ENCODE measurements at regions not wholly inside any gene's neighbourhood (a gene's known extent, or its start where the extent isn't known, plus 50 kb on each side); places are given as distances from the start of the nearest gene placed in this dataset.

- ChIA-PET POLR2A (ENCODE audit: unreplicated experiment) (no interaction called here), CTCF (no interaction called here)
- Histone ChIP-seq H3K36me3 (ENCODE audit: control insufficient read depth, insufficient read depth, low read length) (no peaks in the 10 kb centered on the region), H2BK20ac (ENCODE audit: low read depth, low read length) (peak overlapping the region; percentile 54; the same call in 1 of the 2 replicates), H3K9me1 (ENCODE audit: insufficient read depth, low read length) (no peaks in the 10 kb centered on the region; the same call in 1 of the 2 replicates), H3K4me2 (ENCODE audit: low read depth, low read length) (no peak overlapping the region), H4K5ac (ENCODE audit: low read depth, low read length) (no peak overlapping the region), H2BK15ac (ENCODE audit: low read depth, low read length) (no peak overlapping the region), H2BK5ac (ENCODE audit: low read depth, low read length, poor library complexity, severe bottlenecking) (no peak overlapping the region), H2BK120ac (ENCODE audit: low read depth, low read length) (no peak overlapping the region), H3K18ac (ENCODE audit: low read depth, low read length) (no peak overlapping the region), H3K4ac (ENCODE audit: low read depth, low read length) (no peak overlapping the region), H2AFZ (replicated peaks; ENCODE audit: low read length, poor library complexity) (no peak overlapping the region), H3K27me3 (ENCODE audit: control insufficient read depth, insufficient read depth, low read length) (peaks cover 13% of the 10 kb centered on the region), H4K8ac (ENCODE audit: low read depth in 2 of 2, low read length in 2 of 2) (no peak overlapping the region), H2AK9ac (replicated peaks; ENCODE audit: low read depth, low read length, poor library complexity) (no peak overlapping the region), H3K4me1 (ENCODE audit: control insufficient read depth, insufficient read depth, low read length) (peaks cover 1% of the 10 kb centered on the region; the same call in 1 of the 2 replicates), H3K9me3 (ENCODE audit: control insufficient read depth, insufficient read depth, low read length) (no peaks in the 10 kb centered on the region), H3K56ac (ENCODE audit: extremely low read depth, insufficient read depth, low read length) (no peak overlapping the region), H2AK5ac (ENCODE audit: low read depth, low read length) (no peak overlapping the region), H4K20me1 (ENCODE audit: insufficient read depth, low read length) (no peaks in the 10 kb centered on the region), H3K23ac (ENCODE audit: low read depth, low read length) (no peak overlapping the region), H3K9ac (ENCODE audit: low read depth, low read length) (no peak overlapping the region), H3K27ac (ENCODE audit: insufficient read depth, low read length) (no peak overlapping the region), H3K79me1 (ENCODE audit: low read depth in 1 of 2, low read length in 2 of 2) (no peaks in the 10 kb centered on the region), H4K91ac (ENCODE audit: insufficient read depth, low read depth, low read length) (no peak overlapping the region), H3K4me3 (ENCODE audit: insufficient read depth, low read depth, low read length) (no peak overlapping the region), H3K14ac (replicated peaks; ENCODE audit: low read depth, low read length) (no peak overlapping the region)
- dilution Hi-C loops (cut with HindIII; ENCODE audit: low sequenced_read_pairs, unreplicated experiment) (no loop called here), intact Hi-C loops (cut with micrococcal nuclease) (no loop called here), in situ Hi-C loops (cut with MboI; ENCODE audit: low sequenced_read_pairs) (no loop called here)
- ATAC-seq (ENCODE audit: low read depth), result no peak
- no TSS peak for BruUV-seq (replicated peaks)
- no peak for TF ChIP-seq USF2 (IDR thresholded peaks at IDR 0.05; ENCODE audit: low read depth, low read length)
- no peak for TF ChIP-seq MAFK (IDR thresholded peaks at IDR 0.05; ENCODE audit: low read depth, low read length)
- no peak for TF ChIP-seq BHLHE40 (IDR thresholded peaks at IDR 0.05; ENCODE audit: low read depth, low read length)
- TF ChIP-seq ELK1 (IDR thresholded peaks at IDR 0.05; ENCODE audit: borderline replicate concordance, low read depth, low read length), result no peak
- no peak for TF ChIP-seq CTCF (conservative IDR thresholded peaks at IDR 0.05; ENCODE audit: low read depth, low read length)
- no peak for TF ChIP-seq FOS (IDR thresholded peaks at IDR 0.05; ENCODE audit: low read depth, low read length)
- no peak for TF ChIP-seq RFX5 (IDR thresholded peaks at IDR 0.05; ENCODE audit: low read depth, low read length)
- no peak for TF ChIP-seq SMC3 (IDR thresholded peaks at IDR 0.05; ENCODE audit: low read depth, low read length)
- TF ChIP-seq NFE2L2 (IDR thresholded peaks at IDR 0.05; ENCODE audit: low read depth, low read length), result no peak
- no peak for TF ChIP-seq MAZ (IDR thresholded peaks at IDR 0.05; ENCODE audit: borderline replicate concordance, low read depth, low read length)
- no peak for TF ChIP-seq POLR2A (IDR thresholded peaks at IDR 0.05; ENCODE audit: low read depth, low read length)
- no peak for TF ChIP-seq CEBPB (IDR thresholded peaks at IDR 0.05; ENCODE audit: low read depth, low read length)
- TF ChIP-seq CHD1 (IDR thresholded peaks at IDR 0.05; ENCODE audit: low read depth, low read length), result no peak
- TF ChIP-seq RAD21 (IDR thresholded peaks at IDR 0.05; ENCODE audit: low read length), result no peak
- no peak for TF ChIP-seq MXI1 (IDR thresholded peaks at IDR 0.05; ENCODE audit: borderline replicate concordance, low read depth, low read length)
- TF ChIP-seq RCOR1 (IDR thresholded peaks at IDR 0.05; ENCODE audit: insufficient replicate concordance, low read length), result no peak
- DNase-seq, result no peak
- WGBS, 2 experiments (ENCODE audit: extremely low coverage in 2 of 2, insufficient read length in 1 of 2), result 78% methylated on average over 5 of the region's 7 CpGs; no CpG with 5 or more reads in 1 of the 2 experiments
Observed at GRCh38 chr20:61163031-61163430, 89.0 kb upstream of the CDH4 start.
